K562 (cell line): ENCODE measurements at regions not wholly inside any gene's neighbourhood (a gene's known extent, or its start where the extent isn't known, plus 50 kb on each side); places are given as distances from the start of the nearest gene placed in this dataset.

ENCODE experiments used
- GATAD2B ChIP-seq: fragments of 450-650 bp; IDR thresholded peaks from 2 replicates; pipeline ENCODE4 v1.6.1; 2017; ENCODE audit warnings: mild to moderate bottlenecking, borderline replicate concordance
- HDAC1 ChIP-seq, 2 experiments: fragments of 450-650 bp; IDR thresholded peaks; 2 replicates each; pipeline ENCODE4 v1.6.1; 2016 to 2017; ENCODE audit warnings: inconsistent platforms in 1 of 2, mild to moderate bottlenecking in 1 of 2, moderate library complexity in 1 of 2
- NR2C2 ChIP-seq, 2 experiments: fragments of 200-800 bp in 1 of 2; sonication (Bioruptor generic) in 1 of 2; sonication (generic) in 1 of 2; formaldehyde crosslinking in 1 of 2; IDR thresholded peaks; 2 replicates each; pipeline versions ENCODE4 v1.6.1 to v1.8.0; 2016 to 2022; ENCODE audit warnings: mild to moderate bottlenecking in 1 of 2, missing compliant biosample characterization in 1 of 2, missing genetic modification characterization in 1 of 2, missing genetic modification reagents in 1 of 2
- ZNF408 ChIP-seq: fragments of 250-450 bp; sonication (Bioruptor Pico); IDR thresholded peaks from 2 replicates; pipeline ENCODE4 v1.4.0; 2020; ENCODE audit warnings: low read depth, mild to moderate bottlenecking, moderate library complexity
- TF ChIP-seq, protein P1 (sequence below): sonication (generic); formaldehyde crosslinking; IDR thresholded peaks from 2 replicates; pipeline ENCODE4 v1.9.0; 2022; ENCODE audit warnings: mild to moderate bottlenecking, missing genetic modification reagents
- TF ChIP-seq, protein P2 (sequence below): fragments of 450-650 bp; IDR thresholded peaks from 2 replicates; pipeline ENCODE4 v1.6.1; 2016; ENCODE audit warnings: antibody characterized with exemption
- TF ChIP-seq, protein P3 (sequence below), 2 experiments: fragments of 450-650 bp; conservative IDR thresholded peaks; 2 replicates each; pipeline ENCODE4 v1.6.1; 2017; ENCODE audit warnings: mild to moderate bottlenecking in 2 of 2, moderate library complexity in 2 of 2
- TF ChIP-seq, protein P4 (sequence below): sonication (generic); formaldehyde crosslinking; IDR thresholded peaks from 2 replicates; pipeline ENCODE4 v1.9.0; 2022; ENCODE audit warnings: mild to moderate bottlenecking, missing genetic modification reagents

DNA sequence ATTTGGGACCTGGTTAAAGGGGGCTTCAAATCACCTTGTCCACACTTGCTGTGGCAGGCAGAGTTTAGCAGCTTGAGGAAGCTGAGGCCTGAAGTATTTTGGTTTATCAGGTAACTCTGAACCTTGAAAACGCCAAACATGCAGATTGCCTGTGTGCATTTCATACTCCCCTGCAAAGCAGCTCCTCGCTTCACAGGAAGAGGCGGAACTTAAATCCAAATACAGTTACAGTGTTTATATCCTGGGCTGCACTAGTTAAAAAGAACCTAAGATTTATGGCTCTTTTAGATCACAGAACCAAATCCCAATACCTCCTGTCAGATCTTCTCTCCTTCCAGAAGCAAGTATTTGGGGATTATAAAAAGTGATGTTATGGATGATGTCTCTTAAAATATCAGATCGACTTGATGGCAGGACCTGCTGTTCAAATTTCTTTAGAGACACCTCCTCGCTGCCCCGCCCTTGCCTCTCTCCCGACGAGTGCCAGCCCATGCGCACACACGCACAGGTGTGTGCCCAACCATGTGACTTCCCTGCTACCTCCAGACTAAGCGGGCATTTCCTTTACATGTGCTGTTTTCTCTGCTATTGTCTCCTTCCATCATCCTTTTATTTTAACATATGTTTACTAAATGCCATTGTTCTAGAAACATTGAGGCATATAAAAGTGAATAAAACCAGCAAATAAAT lies 224.6 kb upstream of the FOXQ1 start:
- TF ChIP-seq, protein P1, sequence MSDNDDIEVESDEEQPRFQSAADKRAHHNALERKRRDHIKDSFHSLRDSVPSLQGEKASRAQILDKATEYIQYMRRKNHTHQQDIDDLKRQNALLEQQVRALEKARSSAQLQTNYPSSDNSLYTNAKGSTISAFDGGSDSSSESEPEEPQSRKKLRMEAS (CRISPR knock-in tag): no peak
- TF ChIP-seq ZNF408 (CRISPR knock-in tag) (no peak), NR2C2 (CRISPR knock-in tag; IDR thresholded peaks at IDR 0.05) (no peak), NR2C2 (tag; IDR thresholded peaks at IDR 0.05) (no peak), HDAC1 (IDR thresholded peaks at IDR 0.05) (no peak), GATAD2B (no peak)
- TF ChIP-seq, protein P2, sequence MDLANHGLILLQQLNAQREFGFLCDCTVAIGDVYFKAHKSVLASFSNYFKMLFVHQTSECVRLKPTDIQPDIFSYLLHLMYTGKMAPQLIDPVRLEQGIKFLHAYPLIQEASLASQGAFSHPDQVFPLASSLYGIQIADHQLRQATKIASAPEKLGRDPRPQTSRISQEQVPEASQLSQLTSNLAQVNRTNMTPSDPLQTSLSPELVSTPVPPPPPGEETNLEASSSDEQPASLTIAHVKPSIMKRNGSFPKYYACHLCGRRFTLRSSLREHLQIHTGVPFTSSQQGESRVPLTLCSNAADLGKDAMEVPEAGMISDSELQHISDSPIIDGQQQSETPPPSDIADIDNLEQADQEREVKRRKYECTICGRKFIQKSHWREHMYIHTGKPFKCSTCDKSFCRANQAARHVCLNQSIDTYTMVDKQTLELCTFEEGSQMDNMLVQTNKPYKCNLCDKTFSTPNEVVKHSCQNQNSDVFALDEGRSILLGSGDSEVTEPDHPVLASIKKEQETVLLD: no peak
- TF ChIP-seq, protein P3, sequence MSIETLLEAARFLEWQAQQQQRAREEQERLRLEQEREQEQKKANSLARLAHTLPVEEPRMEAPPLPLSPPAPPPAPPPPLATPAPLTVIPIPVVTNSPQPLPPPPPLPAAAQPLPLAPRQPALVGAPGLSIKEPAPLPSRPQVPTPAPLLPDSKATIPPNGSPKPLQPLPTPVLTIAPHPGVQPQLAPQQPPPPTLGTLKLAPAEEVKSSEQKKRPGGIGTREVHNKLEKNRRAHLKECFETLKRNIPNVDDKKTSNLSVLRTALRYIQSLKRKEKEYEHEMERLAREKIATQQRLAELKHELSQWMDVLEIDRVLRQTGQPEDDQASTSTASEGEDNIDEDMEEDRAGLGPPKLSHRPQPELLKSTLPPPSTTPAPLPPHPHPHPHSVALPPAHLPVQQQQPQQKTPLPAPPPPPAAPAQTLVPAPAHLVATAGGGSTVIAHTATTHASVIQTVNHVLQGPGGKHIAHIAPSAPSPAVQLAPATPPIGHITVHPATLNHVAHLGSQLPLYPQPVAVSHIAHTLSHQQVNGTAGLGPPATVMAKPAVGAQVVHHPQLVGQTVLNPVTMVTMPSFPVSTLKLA (conservative IDR thresholded peaks at IDR 0.05): no peak
- TF ChIP-seq, protein P4, sequence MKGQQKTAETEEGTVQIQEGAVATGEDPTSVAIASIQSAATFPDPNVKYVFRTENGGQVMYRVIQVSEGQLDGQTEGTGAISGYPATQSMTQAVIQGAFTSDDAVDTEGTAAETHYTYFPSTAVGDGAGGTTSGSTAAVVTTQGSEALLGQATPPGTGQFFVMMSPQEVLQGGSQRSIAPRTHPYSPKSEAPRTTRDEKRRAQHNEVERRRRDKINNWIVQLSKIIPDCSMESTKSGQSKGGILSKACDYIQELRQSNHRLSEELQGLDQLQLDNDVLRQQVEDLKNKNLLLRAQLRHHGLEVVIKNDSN (CRISPR knock-in tag): no peak
